ENCODE measurements at regions not wholly inside any gene's neighbourhood (a gene's known extent, or its start where the extent isn't known, plus 50 kb on each side); places are given as distances from the start of the nearest gene placed in this dataset.

DNA sequence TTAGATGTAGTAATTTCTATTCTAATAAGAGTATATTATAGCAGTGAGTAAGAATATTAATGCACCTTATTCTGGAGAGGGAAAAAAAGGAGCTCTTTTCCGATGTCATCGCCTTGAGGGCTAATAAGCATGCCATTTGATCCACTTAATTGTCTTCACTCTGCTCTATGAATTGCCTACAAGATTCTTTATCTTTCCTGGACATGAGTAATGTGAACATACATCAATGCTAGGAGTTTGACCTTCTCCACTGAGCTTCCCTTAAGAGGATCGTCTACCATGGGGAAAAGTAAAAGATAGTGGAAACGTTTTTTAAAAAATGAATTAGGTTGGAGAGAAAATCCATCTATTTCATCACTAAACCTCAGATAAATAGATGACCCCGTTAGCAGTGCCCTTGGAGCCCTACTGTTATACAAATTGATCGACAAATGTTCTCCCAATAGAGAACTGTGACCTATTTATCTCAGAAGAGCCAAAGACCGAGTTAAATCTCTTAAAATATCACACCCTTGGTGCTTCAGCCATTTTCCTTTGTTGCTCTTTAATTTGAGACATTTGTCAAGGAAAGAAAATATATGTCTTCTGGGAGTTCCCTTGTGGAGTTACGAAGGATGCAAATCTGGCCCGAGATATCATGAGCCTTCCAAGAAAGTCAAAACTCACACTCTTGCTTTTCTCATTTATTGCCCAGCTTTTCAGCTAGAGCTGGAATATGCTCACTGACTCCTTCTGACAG lies 898.5 kb downstream of the KCNJ2 start:
- DNase-seq (ENCODE audit: low spot score): no peak
- Histone ChIP-seq H3K27me3 (ENCODE audit: control insufficient read depth in 4 of 4, insufficient read depth in 4 of 4, low read length in 3 of 4) (no peaks in the 10 kb centered on the region), H3K9me3 (ENCODE audit: control insufficient read depth in 4 of 4, low read length in 3 of 4) (no peaks in the 10 kb centered on the region), H3K36me3 (ENCODE audit: control insufficient read depth in 4 of 4, insufficient read depth in 3 of 4, low read depth in 1 of 4, low read length in 3 of 4) (no peaks in the 10 kb centered on the region), H3K4me1 (ENCODE audit: control insufficient read depth in 4 of 4, insufficient read depth in 4 of 4, low read length in 3 of 4) (no peaks in the 10 kb centered on the region), H3K4me3 (ENCODE audit: low read depth in 1 of 3, low read length in 3 of 3) (no peak overlapping the region), H3K27ac (ENCODE audit: low read depth in 1 of 2, low read length in 2 of 2) (no peak overlapping the region), H3K9ac (ENCODE audit: low read depth in 1 of 2, low read length in 2 of 2) (no peak overlapping the region)
- TF ChIP-seq, protein P1, sequence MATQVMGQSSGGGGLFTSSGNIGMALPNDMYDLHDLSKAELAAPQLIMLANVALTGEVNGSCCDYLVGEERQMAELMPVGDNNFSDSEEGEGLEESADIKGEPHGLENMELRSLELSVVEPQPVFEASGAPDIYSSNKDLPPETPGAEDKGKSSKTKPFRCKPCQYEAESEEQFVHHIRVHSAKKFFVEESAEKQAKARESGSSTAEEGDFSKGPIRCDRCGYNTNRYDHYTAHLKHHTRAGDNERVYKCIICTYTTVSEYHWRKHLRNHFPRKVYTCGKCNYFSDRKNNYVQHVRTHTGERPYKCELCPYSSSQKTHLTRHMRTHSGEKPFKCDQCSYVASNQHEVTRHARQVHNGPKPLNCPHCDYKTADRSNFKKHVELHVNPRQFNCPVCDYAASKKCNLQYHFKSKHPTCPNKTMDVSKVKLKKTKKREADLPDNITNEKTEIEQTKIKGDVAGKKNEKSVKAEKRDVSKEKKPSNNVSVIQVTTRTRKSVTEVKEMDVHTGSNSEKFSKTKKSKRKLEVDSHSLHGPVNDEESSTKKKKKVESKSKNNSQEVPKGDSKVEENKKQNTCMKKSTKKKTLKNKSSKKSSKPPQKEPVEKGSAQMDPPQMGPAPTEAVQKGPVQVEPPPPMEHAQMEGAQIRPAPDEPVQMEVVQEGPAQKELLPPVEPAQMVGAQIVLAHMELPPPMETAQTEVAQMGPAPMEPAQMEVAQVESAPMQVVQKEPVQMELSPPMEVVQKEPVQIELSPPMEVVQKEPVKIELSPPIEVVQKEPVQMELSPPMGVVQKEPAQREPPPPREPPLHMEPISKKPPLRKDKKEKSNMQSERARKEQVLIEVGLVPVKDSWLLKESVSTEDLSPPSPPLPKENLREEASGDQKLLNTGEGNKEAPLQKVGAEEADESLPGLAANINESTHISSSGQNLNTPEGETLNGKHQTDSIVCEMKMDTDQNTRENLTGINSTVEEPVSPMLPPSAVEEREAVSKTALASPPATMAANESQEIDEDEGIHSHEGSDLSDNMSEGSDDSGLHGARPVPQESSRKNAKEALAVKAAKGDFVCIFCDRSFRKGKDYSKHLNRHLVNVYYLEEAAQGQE (IDR thresholded peaks at IDR 0.05): no peak
- WGBS: 82% methylated on average over 9 of the region's 9 CpGs

DNA sequence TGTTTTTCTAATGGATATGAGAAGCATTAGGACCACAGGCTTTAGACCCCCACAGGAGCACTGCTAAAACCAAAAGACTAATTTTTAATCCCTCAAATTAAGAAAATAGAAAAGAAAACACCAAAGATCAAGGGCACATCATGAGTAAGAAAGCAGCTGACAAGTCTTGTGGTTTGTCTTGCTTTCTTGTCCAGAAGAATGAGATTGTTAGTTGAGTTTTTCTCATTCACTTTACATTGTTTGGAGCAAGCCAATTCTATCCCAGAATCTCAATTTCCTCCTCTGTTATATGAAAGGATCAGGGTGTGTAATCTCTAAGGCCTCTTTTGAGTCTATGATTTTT lies 899.0 kb downstream of the KCNJ2 start:
- no peak for TF ChIP-seq NR2F2 (IDR thresholded peaks at IDR 0.05)
- TF ChIP-seq, protein P2, sequence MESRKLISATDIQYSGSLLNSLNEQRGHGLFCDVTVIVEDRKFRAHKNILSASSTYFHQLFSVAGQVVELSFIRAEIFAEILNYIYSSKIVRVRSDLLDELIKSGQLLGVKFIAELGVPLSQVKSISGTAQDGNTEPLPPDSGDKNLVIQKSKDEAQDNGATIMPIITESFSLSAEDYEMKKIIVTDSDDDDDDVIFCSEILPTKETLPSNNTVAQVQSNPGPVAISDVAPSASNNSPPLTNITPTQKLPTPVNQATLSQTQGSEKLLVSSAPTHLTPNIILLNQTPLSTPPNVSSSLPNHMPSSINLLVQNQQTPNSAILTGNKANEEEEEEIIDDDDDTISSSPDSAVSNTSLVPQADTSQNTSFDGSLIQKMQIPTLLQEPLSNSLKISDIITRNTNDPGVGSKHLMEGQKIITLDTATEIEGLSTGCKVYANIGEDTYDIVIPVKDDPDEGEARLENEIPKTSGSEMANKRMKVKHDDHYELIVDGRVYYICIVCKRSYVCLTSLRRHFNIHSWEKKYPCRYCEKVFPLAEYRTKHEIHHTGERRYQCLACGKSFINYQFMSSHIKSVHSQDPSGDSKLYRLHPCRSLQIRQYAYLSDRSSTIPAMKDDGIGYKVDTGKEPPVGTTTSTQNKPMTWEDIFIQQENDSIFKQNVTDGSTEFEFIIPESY (IDR thresholded peaks at IDR 0.05): no peak
- no peak for TF ChIP-seq RAD21 (IDR thresholded peaks at IDR 0.05)
- TF ChIP-seq FOXA1 (IDR thresholded peaks at IDR 0.05): no peak
- TF ChIP-seq HNF4A (conservative IDR thresholded peaks at IDR 0.05): no peak
- TF ChIP-seq ATF3 (IDR thresholded peaks at IDR 0.05): no peak
- TF ChIP-seq, protein P3, sequence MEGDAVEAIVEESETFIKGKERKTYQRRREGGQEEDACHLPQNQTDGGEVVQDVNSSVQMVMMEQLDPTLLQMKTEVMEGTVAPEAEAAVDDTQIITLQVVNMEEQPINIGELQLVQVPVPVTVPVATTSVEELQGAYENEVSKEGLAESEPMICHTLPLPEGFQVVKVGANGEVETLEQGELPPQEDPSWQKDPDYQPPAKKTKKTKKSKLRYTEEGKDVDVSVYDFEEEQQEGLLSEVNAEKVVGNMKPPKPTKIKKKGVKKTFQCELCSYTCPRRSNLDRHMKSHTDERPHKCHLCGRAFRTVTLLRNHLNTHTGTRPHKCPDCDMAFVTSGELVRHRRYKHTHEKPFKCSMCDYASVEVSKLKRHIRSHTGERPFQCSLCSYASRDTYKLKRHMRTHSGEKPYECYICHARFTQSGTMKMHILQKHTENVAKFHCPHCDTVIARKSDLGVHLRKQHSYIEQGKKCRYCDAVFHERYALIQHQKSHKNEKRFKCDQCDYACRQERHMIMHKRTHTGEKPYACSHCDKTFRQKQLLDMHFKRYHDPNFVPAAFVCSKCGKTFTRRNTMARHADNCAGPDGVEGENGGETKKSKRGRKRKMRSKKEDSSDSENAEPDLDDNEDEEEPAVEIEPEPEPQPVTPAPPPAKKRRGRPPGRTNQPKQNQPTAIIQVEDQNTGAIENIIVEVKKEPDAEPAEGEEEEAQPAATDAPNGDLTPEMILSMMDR (IDR thresholded peaks at IDR 0.05; ENCODE audit: low read depth, low read length, missing input control): no peak
- TF ChIP-seq HNF4G (IDR thresholded peaks at IDR 0.05): no peak
- TF ChIP-seq RXRA (IDR thresholded peaks at IDR 0.05): no peak
- TF ChIP-seq EGR1 (IDR thresholded peaks at IDR 0.05; ENCODE audit: low read depth in 2 of 2): no peak
- no peak for TF ChIP-seq TAF1 (conservative IDR thresholded peaks at IDR 0.05)
- TF ChIP-seq SP1 (IDR thresholded peaks at IDR 0.05): no peak
- no peak for TF ChIP-seq YY1 (IDR thresholded peaks at IDR 0.05)
- TF ChIP-seq JUND (IDR thresholded peaks at IDR 0.05): no peak
- TF ChIP-seq FOXA2 (IDR thresholded peaks at IDR 0.05): no peak
- no peak for TF ChIP-seq MAX (IDR thresholded peaks at IDR 0.05)
- Histone ChIP-seq H3K36me3 (ENCODE audit: control insufficient read depth in 4 of 4, insufficient read depth in 3 of 4, low read depth in 1 of 4, low read length in 3 of 4) (no peaks in the 10 kb centered on the region), H3K9ac (ENCODE audit: low read depth in 1 of 2, low read length in 2 of 2) (no peak overlapping the region), H3K4me1 (ENCODE audit: control insufficient read depth in 4 of 4, insufficient read depth in 4 of 4, low read length in 3 of 4) (no peaks in the 10 kb centered on the region), H3K9me3 (ENCODE audit: control insufficient read depth in 4 of 4, low read length in 3 of 4) (no peaks in the 10 kb centered on the region), H3K27ac (ENCODE audit: low read depth in 1 of 2, low read length in 2 of 2) (no peak overlapping the region), H3K27me3 (ENCODE audit: control insufficient read depth in 4 of 4, insufficient read depth in 4 of 4, low read length in 3 of 4) (no peaks in the 10 kb centered on the region), H3K4me3 (ENCODE audit: low read depth in 1 of 3, low read length in 3 of 3) (no peak overlapping the region)
- DNase-seq (ENCODE audit: low spot score): no peak

Measured in liver (tissue), 8 donors.